GM18873 (cell line): ENCODE measurements at regions not wholly inside any gene's neighbourhood (a gene's known extent, or its start where the extent isn't known, plus 50 kb on each side); places are given as distances from the start of the nearest gene placed in this dataset.

ENCODE experiments used
- ATAC-seq: cut with Tn5 transposase; IDR thresholded peaks from one replicate; pipeline ENCODE4 v1.9.1; 2021; ENCODE audit warnings: mild to moderate bottlenecking, moderate library complexity, moderate number of reproducible peaks; ENCODE audit not compliant: unreplicated experiment, low FRiP score

DNA sequence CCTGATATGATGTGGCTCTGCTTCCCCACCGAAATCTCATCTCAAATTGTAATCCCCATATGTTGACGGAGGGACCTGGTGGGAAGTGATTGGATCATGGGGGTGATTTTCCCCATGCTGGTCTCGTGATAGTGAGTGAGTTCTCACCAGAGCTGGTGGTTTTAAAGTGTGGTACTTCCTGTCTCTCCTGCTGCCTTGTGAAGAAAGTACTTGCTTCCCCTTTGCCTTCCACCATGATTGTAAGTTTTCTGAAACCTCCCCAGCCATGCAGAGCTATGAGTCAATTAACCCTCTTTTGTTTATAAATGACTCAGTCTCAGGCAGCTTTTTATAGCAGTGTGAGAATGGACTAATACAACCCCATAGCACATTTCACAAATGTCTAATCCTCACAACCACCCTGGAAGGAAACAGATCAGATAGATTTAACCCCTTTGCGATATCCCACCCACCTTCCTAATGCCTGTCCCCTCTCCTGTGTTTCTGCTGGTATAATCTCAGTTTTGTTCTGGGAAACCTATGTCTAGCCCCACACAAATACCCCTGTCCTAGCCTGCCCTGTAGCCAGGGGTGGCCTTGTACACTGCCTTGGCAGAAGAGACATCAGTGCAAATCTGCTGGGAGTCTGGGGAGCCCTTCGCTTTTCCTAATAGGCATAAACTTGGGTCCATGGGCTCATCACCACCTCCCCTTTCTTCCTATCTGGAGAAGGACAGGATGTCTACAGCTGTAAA, 157.0 kb upstream of the RAI14 start:
- peak; percentile 97 for ATAC-seq

DNA sequence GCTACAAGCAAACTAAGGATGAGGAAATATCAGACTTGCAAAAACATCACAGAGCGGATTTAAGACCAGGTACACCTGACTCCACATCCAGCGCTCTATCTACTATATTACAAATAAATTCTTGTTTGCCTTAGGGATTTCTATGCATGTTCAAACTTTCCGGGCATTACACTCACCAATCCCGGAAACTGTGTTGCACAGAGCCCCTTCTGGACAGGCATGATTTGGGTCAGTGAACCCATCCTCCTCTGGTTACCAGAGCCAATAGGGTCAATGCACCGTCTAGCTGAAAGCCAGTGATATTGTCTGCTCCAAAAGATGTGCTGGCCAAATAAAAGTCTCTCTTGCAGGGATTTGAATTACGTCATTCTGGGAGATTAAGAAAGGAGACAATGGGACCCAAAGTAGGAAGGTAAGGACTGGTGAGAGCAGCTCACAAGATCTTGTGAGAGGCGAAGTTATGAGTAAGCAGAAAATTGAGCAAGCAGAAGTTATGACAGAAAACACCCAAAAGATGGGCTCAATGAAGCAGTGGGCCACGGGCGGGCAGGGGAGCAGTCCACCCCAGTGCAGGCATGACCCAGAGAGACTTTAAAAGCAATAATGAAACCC, 155.8 kb upstream of the RAI14 start:
- no peak for ATAC-seq

- no peak for ATAC-seq
These were observed 155.1 kb upstream of the RAI14 start for GRCh38 chr5:34501016-34501415.

- no peak for ATAC-seq
These were observed 154.3 kb upstream of the RAI14 start for GRCh38 chr5:34501840-34502239.

DNA sequence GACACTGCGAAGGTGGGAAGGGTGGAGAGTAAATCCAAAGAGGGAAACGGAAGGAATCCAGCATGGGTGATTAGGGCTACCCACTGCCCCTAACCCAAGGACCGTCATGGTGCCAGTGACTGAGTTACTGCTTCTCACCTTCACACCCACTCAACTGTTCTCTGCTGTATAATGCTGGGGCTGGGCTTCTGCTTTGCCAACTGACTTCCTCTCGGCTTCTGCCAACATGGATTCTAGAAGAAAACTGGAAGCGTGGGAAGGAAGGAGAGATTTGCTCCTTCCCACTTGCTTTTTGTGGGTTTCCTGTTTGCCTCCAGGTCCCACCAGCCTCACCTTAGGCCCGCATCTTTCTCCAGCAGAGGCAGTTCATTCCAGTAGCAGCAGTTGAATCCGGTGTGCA, 153.5 kb upstream of the RAI14 start:
- ATAC-seq, result no peak

DNA sequence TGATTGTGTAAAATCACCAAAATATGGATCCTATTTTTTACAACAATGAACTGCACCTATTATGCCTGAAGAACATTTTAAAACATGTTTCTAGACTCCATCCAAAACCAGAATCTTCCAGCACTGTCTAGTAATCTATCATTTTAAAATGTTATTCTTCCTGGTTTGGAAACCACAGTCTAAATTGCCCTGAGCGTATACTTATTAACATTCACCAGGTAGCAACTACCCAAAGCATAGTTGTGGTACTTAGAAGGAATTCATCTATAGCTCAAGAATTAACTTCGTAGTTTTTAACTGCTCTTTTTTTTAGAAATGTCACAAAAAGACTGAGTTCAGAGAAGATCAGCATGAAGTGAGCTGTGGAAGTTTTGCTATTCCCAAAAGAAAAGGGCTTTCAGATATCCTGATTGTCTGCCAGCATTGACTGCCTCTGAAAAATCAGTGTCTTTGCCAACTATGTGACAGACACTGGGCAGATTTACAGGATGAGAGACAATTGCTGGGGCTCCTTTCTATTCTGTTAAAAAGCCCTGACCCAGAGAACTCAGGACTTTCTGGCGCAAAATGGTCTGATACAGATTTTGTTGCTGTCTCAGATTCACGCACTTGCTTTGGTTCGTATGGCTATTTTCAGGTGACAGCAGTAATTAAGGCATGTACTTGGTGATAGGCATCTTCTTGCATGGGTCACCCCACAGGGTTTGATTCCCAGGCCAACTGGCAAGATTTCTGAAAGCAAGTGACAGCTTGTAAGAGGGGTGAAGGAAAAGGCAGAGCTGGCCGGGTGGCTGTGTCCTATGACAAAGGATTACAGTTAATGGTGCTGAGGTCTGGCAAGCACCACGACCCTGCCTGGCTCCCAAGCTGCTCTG, 152.5 kb upstream of the RAI14 start:
- ATAC-seq, result no peak

DNA sequence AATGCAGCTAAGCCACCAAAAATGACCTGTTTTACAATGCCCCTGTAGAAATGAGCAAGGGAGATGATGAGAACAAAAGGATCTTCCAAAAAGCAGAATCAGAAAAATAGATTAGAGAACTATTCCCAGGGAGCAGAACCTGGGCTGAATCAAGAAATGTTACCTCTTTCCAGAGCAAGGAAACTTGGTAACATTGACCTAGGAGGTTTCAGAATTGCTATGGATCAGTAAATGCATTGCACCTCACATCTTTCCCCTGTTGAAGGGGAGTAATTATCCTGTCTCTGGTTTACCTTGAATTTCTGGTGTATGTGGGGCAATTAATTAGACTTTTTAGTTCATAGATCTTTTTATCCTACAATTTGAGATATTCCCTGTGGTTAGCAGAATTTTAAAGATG, 151.2 kb upstream of the RAI14 start:
- no peak for ATAC-seq

- no peak for ATAC-seq
These were observed 150.4 kb upstream of the RAI14 start for GRCh38 chr5:34505731-34506130.

- ATAC-seq, result no peak
These were observed 148.2 kb upstream of the RAI14 start for GRCh38 chr5:34507933-34508332.

DNA sequence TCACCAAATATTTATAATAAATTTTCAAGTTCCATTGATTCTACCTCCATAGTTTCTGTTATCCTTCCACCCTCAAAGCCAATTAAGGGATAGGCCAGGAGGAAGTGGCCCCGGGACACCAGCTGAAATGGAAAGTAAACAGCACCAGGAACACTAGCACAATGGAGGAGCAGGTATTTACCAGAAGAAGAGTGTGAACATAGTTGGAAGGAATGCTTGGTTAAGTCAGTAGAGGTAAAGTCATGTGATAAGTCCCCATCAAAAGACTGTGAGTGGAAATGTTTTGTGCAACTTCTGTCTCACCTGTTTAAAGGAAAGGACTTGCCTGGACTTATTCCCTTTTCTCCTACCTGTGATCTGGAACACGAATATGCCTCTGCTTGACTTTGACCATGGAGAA, 146.7 kb upstream of the RAI14 start:
- ATAC-seq, result no peak

DNA sequence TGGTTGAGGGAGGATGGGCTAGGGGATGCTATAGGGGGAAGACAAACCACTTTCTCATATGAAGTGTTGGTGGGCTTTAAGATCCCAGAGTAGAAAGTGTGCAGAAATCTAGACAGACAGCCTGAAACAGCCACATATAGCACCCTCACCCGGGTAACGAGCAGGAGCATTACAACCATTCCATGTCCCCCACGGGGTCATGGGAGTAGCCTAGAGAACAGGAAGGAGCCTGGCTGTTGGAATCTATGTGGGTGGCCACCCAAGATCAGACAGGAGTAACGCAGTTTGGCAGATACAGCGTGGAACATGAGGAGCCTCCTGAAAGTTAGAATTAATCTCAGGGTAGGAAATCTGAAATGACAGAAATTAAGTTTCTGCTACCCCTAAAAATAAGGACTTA, 146.1 kb upstream of the RAI14 start:
- ATAC-seq, result no peak

GRCh38 chr5:34511063-34511462, 145.1 kb upstream of the RAI14 start:
- no peak for ATAC-seq

DNA sequence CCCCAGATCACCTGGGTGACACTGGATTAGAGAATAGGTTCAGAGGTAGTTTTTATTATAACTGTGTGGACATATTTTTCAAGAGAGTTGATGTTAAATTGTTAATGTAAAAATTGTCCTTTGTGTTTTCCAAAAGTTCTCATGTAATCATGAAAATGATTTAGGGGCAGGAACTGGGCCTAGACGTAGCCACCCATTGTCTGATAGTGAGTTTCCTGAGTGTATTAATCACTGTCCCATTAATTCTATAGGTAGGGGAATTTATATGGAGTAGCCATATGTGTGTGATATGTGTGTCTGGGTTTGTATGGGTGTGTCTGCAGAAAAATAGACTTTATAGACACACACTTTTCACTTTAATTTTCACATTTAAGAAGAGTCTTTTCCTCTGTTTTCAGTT, 144.6 kb upstream of the RAI14 start:
- no peak for ATAC-seq

DNA sequence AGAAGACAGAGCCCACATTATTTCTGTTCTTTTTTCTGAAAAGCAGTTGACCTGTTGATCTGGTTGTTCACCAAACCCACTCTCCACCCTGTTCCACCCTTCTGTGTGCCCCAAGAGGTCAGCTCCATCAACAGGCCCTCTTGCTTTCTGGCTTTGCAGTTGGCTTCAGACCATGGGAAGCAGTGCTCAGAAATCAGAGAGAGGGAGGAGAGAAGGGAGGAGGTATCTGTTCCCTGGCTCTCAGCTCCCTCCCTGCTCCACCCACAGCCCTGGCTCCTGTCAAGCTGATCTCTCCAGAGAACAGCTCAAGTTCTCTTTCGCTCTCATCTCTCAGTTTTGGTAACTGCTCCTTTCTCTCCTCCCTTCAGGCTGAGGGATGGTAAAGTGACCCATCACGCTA, 144.2 kb upstream of the RAI14 start:
- no peak for ATAC-seq

DNA sequence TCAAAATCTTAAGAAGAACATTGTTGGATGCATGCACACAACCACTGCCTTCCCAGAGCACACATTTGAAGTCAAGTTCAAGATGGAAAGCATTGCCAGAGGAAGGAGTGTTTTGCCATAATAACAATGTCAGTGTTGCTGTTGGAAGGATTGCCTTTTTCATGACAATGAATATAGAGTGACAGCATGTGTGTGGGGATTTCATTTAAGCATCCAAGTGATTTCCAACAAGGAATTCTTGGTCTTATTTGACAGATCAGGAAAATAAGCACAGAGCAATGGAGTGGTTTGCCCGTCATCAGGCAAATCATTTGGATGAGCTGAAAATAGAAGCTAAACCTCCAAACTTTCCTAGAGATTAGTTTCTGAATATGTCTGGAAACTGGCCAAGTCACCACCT, 140.0 kb upstream of the RAI14 start:
- no peak for ATAC-seq

- no peak for ATAC-seq
These were observed 139.4 kb upstream of the RAI14 start for GRCh38 chr5:34516686-34517085.

DNA sequence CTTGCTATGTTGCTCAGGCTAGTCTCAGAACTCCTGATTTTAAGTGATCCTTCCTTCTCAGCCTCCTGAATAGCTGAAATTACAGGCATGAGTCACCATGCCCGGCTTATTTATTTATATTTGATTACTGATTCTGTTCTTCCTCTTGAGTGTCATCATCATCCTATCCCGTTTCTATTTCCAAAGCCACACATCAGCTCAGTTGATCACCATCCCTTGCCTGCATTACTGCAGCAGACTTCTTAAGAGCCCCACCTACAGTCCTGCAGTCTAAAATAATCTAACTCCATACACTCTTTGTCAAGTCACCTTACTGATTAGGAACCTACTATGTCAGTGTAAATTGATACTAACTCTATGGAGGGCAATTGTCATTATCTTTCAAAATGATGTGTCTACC, 138.9 kb upstream of the RAI14 start:
- ATAC-seq, result no peak

GRCh38 chr5:34519489-34520220, 136.5 kb upstream of the RAI14 start:
- no peak for ATAC-seq

GRCh38 chr5:34521628-34522290, 134.4 kb upstream of the RAI14 start:
- no peak for ATAC-seq
